ENCODE measurements at regions not wholly inside any gene's neighbourhood (a gene's known extent, or its start where the extent isn't known, plus 50 kb on each side); places are given as distances from the start of the nearest gene placed in this dataset.

DNA sequence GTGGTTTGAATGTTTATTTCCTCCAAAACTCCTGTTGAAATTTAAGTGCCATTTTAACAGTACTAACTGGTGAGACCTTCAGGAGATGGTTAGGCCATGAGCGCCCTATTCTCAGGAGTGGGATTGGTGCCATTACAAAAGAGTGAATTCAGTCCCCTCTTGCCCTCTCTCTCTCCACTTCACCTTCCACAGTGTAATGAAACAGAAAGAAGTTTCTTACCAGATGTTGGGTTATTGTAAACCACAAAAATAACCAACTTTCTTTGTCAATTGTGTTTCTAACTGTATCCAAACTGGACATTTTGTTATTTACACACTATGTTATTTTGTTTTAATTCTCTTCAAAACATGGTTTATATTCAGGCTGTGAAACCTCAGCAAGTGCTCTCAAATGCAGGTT, 1734.3 kb downstream of the PCDH7 start:
- TF ChIP-seq, protein P1, sequence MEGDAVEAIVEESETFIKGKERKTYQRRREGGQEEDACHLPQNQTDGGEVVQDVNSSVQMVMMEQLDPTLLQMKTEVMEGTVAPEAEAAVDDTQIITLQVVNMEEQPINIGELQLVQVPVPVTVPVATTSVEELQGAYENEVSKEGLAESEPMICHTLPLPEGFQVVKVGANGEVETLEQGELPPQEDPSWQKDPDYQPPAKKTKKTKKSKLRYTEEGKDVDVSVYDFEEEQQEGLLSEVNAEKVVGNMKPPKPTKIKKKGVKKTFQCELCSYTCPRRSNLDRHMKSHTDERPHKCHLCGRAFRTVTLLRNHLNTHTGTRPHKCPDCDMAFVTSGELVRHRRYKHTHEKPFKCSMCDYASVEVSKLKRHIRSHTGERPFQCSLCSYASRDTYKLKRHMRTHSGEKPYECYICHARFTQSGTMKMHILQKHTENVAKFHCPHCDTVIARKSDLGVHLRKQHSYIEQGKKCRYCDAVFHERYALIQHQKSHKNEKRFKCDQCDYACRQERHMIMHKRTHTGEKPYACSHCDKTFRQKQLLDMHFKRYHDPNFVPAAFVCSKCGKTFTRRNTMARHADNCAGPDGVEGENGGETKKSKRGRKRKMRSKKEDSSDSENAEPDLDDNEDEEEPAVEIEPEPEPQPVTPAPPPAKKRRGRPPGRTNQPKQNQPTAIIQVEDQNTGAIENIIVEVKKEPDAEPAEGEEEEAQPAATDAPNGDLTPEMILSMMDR (conservative IDR thresholded peaks at IDR 0.05; ENCODE audit: low read depth, low read length), result no peak
- TF ChIP-seq EZH2 (IDR thresholded peaks at IDR 0.05; ENCODE audit: borderline replicate concordance, low read depth, low read length, poor library complexity, severe bottlenecking), result no peak
